ENCODE measurements at regions not wholly inside any gene's neighbourhood (a gene's known extent, or its start where the extent isn't known, plus 50 kb on each side); places are given as distances from the start of the nearest gene placed in this dataset.

DNA sequence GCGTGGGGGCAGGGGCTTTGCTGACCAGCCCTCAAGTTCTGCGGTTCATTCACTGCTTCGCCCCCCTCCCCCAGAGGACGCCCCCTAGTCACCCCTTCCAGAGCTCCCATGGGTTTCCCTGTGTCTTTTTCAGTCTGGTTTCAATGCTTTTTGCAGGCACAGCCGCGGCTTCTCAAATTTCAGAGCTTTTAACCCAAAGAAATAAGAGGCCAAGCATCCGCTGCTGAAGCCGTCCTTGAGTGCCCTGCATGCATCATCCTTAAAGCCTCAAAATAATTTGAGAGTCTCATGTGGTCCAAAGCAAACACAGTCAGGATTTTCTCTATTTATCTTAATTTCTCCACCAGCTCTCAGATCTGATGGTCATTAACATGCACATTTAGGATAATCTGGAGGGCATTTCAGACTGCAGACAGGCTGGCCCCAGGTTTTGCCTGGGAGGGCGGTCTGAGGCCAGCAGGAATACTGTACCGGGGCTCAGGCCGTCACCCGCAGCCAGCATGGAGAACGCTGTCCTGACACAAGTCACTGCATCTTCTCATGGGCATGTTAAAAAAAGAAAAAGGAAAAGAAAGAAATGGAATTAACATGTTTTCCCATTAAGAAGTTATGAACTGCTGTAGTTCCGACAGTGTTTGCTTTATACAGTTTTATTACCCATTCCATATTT is 420.8 kb upstream of the IRX4 start:
- TF ChIP-seq, protein P1, sequence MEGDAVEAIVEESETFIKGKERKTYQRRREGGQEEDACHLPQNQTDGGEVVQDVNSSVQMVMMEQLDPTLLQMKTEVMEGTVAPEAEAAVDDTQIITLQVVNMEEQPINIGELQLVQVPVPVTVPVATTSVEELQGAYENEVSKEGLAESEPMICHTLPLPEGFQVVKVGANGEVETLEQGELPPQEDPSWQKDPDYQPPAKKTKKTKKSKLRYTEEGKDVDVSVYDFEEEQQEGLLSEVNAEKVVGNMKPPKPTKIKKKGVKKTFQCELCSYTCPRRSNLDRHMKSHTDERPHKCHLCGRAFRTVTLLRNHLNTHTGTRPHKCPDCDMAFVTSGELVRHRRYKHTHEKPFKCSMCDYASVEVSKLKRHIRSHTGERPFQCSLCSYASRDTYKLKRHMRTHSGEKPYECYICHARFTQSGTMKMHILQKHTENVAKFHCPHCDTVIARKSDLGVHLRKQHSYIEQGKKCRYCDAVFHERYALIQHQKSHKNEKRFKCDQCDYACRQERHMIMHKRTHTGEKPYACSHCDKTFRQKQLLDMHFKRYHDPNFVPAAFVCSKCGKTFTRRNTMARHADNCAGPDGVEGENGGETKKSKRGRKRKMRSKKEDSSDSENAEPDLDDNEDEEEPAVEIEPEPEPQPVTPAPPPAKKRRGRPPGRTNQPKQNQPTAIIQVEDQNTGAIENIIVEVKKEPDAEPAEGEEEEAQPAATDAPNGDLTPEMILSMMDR (IDR thresholded peaks at IDR 0.05 in 4 of 5, conservative IDR thresholded peaks at IDR 0.05 in 1 of 5), result no peak
- TF ChIP-seq POLR2A (IDR thresholded peaks at IDR 0.05), result no peak
